ENCODE measurements at regions not wholly inside any gene's neighbourhood (a gene's known extent, or its start where the extent isn't known, plus 50 kb on each side); places are given as distances from the start of the nearest gene placed in this dataset.

DNA sequence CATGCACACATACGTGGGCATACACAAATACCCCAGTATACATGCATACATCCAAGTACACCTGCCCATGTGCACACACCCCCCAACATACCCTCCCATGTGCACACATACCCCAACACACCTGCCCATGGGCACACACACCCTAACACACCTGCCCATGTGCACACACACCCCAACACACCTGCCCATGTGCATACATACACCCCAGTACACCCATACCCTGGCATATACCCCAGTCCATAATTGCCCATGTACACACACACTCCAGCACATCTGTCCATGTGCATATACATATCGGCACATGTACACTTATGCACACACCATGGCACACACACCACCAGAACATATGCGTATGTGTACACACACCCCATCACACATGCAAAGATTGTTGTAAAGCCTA, 475.2 kb downstream of the PREX1 start:
- Mint-ChIP-seq H3K27me3 (peaks cover 14 to 23% of the 10 kb centered on the region in 2 donors), H3K27ac (no peak overlapping the region), H3K36me3 (no peaks in the 10 kb centered on the region), H3K9me3 (peaks cover 0 to 3% of the 10 kb centered on the region in 2 donors), H3K4me1 (peaks cover 0 to 1% of the 10 kb centered on the region in 2 donors), H3K4me3 (no peak overlapping the region)
- ATAC-seq (replicated peaks) = no peak
- DNase-seq = no peak

DNA sequence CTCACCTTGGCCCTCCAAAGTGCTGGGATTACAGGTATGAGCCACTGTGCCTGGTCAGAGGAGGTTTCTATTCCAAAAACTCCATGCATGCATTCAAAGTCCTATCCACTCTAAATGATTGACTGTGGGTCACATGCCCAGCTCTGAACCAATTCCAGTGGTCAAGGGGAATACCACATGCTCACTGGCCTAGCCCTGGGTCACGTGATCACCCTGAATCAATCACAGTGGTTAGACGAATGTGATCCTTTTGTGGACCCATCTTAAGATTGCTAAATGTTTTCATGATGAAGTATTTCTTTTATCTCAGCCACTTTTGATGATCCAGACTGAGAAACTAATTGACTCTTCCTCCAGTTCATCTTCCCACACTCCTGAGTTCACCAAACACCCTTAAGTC, 475.8 kb downstream of the PREX1 start:
- no peaks in the 10 kb centered on the region for H3K4me1 Mint-ChIP-seq
- no peaks in the 10 kb centered on the region for H3K36me3 Mint-ChIP-seq
- ATAC-seq (replicated peaks) = no peak
- peaks cover 0 to 3% of the 10 kb centered on the region in 2 donors for H3K9me3 Mint-ChIP-seq
- DNase-seq = no peak
- peaks cover 14 to 26% of the 10 kb centered on the region in 2 donors for H3K27me3 Mint-ChIP-seq
- no peak overlapping the region for H3K27ac Mint-ChIP-seq
- H3K4me3 Mint-ChIP-seq = no peak overlapping the region

DNA sequence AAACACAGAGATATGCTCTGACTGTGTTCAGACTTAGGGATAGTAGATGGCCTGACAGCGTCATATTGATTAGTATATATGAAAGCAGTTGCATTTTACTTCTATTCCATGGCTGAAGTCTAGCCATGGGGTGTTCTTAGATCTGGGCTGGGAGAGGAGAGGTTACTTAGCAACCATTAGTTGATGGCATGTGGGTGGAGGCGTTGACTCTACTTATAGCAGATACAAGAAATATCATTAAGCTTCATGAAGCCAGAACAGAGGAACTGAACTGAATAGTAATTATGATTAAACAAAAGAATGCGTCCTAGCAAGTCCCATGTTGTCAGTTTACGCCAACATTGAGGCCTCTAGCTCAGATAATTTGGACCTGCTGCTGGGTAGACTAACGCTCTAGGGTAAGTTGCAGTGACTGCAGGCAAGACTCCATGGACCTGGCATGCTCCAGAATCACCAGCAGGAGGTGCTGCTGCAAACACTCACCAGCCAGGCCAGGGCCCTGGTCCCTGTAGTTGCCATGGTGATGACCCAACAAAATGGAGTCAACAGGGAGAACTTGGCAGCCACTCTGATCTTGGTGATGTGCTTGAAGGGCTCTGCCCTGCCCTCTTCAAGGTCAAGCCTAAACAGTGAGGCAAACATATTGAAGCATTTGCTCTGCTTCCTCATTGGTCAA, 477.3 kb downstream of the PREX1 start:
- Mint-ChIP-seq H3K4me1 (no peaks in the 10 kb centered on the region), H3K9me3 (peaks cover 0 to 3% of the 10 kb centered on the region in 2 donors), H3K36me3 (no peaks in the 10 kb centered on the region), H3K4me3 (no peak overlapping the region), H3K27ac (no peak overlapping the region), H3K27me3 (peaks cover 17 to 26% of the 10 kb centered on the region in 2 donors)
- ATAC-seq (replicated peaks) (peak; percentile 45 to 57), DNase-seq (no peak)

DNA sequence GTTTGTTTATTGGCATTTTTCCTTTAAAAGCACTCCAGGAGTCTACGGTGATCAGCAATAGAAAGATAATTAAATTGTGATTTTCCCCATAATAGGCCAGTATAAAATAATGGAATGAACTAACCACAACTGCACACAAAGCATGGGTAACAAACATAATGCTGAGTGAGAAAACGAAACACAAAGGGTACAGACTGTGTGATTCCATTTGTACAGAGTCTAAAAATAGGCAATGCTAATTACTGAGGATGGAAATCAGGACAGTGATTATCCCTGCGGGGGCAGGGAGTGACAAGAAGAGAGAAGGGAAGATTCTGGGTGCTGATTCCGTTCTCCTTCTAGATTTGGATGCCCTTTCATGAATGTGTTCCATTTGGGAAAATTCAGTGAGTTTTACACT, 478.1 kb downstream of the PREX1 start:
- Mint-ChIP-seq H3K9me3 (peaks cover 0 to 2% of the 10 kb centered on the region in 2 donors), H3K4me1 (no peaks in the 10 kb centered on the region), H3K36me3 (no peaks in the 10 kb centered on the region), H3K4me3 (no peak overlapping the region), H3K27ac (no peak overlapping the region), H3K27me3 (peaks cover 25 to 26% of the 10 kb centered on the region in 2 donors)
- DNase-seq (no peak), ATAC-seq (replicated peaks) (no peak)

DNA sequence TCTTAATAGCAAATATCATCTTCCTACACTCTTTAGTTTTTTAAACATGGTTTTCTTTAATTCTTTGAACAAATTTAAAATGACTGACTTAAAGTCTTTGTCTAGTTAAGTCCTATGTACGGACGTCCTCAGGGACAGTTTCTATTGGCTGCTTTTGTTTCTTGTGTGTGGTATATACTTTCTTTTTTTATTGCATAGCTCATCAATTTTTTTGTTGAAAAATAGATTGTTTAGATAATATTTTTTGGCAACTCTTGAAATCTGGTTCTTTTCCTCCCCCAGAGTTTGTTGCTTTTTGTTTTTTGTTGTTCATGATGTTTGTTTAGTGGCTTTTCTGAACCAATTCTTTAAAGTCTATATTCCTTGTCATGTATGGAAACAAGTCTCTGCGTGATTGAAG, 479.8 kb downstream of the PREX1 start:
- no peak for ATAC-seq (replicated peaks)
- Mint-ChIP-seq H3K4me1 (no peaks in the 10 kb centered on the region), H3K4me3 (no peak overlapping the region), H3K27me3 (peaks cover 26 to 39% of the 10 kb centered on the region in 2 donors), H3K27ac (no peak overlapping the region), H3K9me3 (peaks cover 0 to 2% of the 10 kb centered on the region in 2 donors), H3K36me3 (no peaks in the 10 kb centered on the region)
- DNase-seq = no peak

DNA sequence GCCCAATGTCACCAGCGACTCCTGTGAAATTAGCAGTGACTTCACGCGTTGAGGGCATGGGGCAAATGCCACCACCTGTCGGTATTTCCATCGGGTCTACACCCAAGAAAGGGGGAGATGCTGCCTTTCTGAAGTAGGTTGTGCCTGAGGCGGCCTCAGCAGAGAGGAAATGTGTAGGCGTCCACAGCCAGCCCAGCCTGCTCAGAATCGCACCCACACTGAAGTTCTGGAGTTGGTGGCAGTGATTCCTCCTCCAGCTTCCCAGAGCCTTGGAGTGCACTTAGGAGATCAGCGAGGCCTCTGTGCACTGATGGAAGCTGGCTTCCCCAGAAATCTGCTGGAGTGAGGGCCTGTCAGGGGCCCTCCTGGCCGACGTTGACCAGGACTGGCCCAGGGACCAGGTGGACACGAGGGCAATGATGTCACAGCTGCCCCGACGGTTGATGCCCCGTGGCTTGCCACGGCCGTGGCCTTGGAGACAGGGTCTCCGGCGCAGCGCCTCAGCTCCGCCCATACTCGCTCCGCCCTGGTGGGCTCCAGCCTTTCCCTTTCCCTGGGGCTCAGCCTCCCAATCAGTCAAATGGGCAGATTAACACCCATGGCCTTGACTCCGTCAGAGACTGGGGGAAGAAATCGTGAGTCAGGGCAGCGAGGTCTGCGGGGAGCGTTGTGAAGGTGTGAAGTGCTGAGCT, 484.8 kb downstream of the PREX1 start:
- no peak for ATAC-seq (replicated peaks)

DNA sequence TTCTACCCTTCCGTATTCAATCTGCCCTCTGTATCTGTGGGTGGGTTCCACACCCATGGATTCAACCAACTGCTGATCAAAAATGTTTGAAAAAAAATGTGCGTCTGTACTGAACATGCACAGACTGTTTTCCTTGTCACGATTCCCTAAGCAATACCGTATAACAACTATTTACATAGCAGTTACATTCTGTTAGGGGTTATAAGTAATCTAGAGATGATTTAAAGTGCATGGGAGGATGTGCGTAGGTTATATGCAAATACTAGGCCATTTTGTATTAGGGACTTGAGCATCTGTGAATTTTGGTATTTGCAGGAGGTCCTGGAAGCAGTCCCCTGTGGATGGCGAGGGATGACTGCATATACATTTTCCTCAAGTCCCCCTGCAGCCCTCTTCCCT, 486.9 kb downstream of the PREX1 start:
- Mint-ChIP-seq H3K4me1 (peaks cover 19 to 21% of the 10 kb centered on the region in 2 donors), H3K9me3 (peaks cover 0 to 2% of the 10 kb centered on the region in 2 donors), H3K36me3 (peaks cover 0 to 3% of the 10 kb centered on the region in 2 donors), H3K27ac (no peak overlapping the region), H3K27me3 (peaks cover 48 to 66% of the 10 kb centered on the region in 2 donors), H3K4me3 (no peak overlapping the region)
- no peak for DNase-seq
- no peak for ATAC-seq (replicated peaks)

More for the DNA sequence above, 484.8 kb downstream of the PREX1 start:
- Mint-ChIP-seq H3K27ac (no peak overlapping the region), H3K36me3 (peaks cover 0 to 3% of the 10 kb centered on the region in 2 donors), H3K4me1 (peaks cover 19 to 21% of the 10 kb centered on the region in 2 donors), H3K4me3 (no peak overlapping the region), H3K27me3 (peaks cover 43 to 50% of the 10 kb centered on the region in 2 donors), H3K9me3 (no peaks in the 10 kb centered on the region)
- no peak for DNase-seq

DNA sequence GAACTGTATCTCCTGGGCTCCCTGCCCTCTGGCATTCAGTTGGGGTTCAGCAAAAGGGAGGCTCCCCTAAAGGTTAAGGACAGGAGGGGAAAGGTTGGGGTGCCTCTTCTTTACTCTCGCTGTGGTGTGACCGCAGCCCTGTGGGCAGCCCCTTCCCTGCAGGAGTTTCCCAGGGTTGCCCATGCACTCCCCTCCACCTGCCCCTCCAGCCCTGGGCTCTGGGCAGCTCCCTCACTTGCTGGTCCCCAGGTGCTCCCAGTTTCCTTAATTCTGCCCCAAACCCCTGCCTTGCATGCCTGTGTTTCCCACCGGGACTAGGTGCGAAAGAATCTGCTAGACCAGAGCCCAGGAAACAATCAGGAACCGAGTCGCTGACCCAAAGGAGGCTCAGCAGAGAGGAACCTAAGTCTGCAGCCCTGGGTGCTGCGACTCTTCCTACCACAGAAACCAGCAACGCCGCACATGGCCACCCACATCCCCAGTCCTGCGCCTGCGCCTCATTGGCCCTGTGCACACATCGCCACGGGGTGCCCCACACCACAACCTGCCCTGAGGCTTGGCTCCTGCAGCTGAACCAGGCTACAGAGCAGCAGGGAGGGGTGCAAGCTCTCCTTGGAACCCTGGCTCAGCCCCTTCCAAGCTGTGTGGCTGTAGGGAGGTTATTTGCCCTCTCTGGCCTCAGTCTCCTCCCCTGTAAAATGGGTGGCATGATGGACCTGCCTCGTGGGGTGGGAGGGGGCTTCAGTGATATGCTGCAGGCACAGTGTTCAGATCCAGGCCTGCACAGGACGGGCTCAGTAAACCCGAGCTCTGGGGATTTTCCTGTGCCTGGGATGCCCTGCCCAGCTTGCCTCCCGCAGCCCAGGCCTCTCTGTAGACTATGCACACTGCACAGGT, 487.6 kb downstream of the PREX1 start:
- H3K36me3 Mint-ChIP-seq = peaks cover 0 to 3% of the 10 kb centered on the region in 2 donors

DNA sequence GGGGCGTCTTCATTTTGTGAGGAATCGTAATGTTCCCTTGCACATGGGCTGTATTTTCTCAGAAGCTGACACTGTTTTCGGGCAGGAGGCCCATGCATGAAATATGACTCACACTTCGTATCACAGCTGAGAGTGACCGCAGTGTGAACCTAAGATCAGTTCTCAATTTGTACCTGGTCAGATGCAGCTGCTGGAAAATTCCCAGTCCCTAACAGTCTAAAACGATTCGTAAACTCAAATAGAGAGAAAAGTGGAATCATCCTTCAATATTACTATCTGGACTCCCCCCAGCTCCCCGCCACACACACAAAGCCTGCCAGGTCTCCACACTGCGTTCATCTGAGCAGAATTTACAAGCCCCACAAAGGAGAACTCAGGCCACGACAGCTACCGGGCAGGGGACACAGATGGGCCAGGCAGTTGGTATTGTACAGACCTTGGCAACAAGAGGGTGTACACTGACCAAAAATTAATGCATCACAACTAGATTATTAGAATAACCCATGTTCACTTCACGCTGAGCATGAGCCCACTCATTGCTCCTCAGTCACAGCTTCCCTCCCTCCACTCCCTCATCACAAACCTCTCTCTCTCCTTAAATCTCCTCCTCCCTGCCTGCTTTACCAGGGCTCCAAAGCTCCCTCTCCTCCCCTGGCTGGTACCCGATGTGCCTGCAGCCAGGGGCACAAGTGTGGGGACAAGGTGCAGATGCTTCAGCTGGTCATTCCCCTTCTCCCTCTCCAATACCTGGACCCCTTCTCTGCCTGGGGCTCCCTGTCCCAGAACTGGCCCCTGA, 488.4 kb downstream of the PREX1 start:
- Mint-ChIP-seq H3K27me3 (peaks cover 48 to 60% of the 10 kb centered on the region in 2 donors), H3K27ac (peak overlapping the region; percentile 33), H3K9me3 (peaks cover 0 to 4% of the 10 kb centered on the region in 2 donors), H3K36me3 (peaks cover 0 to 3% of the 10 kb centered on the region in 2 donors), H3K4me3 (no peak overlapping the region), H3K4me1 (peaks cover 19 to 21% of the 10 kb centered on the region in 2 donors)
- ATAC-seq (replicated peaks) (peak; percentile 29 to 44), DNase-seq (no peak)

More for the DNA sequence above, 487.6 kb downstream of the PREX1 start:
- Mint-ChIP-seq H3K4me3 (peak overlapping the region in 1 of 2 donors; percentile 13), H3K9me3 (peaks cover 0 to 2% of the 10 kb centered on the region in 2 donors), H3K27me3 (peaks cover 48 to 68% of the 10 kb centered on the region in 2 donors), H3K27ac (peak overlapping the region; percentile 33), H3K4me1 (peaks cover 19 to 21% of the 10 kb centered on the region in 2 donors)
- DNase-seq (no peak), ATAC-seq (replicated peaks) (peak; percentile 66 to 74)

DNA sequence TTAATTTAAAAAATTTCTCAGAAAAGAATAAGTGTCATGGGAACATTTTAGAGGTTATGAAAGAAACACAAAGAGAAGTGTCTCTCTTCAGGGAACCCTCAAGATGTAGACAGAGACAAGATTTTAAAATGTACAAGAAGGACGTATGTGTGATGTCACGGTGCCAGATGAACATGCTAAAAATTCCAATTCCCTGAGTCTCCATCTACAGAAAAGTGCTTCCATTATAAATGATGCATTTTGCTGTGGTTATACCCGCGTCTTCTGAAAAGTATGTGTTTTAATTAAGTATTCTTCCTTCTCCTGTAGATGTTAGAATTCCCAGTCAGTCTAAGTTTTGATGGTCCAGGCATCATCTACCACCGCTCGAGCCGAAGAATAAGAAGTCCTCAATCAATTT, 489.1 kb downstream of the PREX1 start:
- Mint-ChIP-seq H3K36me3 (peaks cover 0 to 3% of the 10 kb centered on the region in 2 donors), H3K9me3 (peaks cover 0 to 4% of the 10 kb centered on the region in 2 donors), H3K4me3 (no peak overlapping the region), H3K4me1 (peaks cover 19 to 21% of the 10 kb centered on the region in 2 donors), H3K27ac (no peak overlapping the region), H3K27me3 (peaks cover 48 to 55% of the 10 kb centered on the region in 2 donors)
- no peak for DNase-seq
- no peak for ATAC-seq (replicated peaks)

DNA sequence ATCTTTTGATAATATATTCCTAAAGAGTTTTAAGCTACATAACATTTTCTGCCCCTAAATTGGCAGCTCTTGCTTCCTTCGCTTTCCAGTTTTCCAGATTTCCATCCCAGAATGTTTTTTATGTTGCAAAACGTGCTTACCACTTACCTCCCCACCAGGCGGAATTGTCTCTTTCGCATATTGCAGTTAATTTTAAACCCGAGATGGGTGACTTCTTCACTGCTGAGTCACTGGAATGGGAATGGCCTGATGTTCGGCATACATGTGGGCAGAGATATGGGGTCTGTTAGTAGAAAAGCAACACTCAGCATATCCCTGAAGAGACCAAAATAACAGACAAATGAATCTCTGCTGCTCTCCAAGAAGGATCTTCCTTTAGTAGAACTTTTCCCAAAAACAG, 491.2 kb downstream of the PREX1 start:
- Mint-ChIP-seq H3K27ac (no peak overlapping the region), H3K9me3 (peaks cover 0 to 4% of the 10 kb centered on the region in 2 donors), H3K4me1 (peaks cover 14 to 18% of the 10 kb centered on the region in 2 donors), H3K27me3 (peaks cover 34 to 40% of the 10 kb centered on the region in 2 donors), H3K4me3 (no peak overlapping the region), H3K36me3 (peaks cover 0 to 3% of the 10 kb centered on the region in 2 donors)
- ATAC-seq (replicated peaks) (no peak), DNase-seq (no peak)

DNA sequence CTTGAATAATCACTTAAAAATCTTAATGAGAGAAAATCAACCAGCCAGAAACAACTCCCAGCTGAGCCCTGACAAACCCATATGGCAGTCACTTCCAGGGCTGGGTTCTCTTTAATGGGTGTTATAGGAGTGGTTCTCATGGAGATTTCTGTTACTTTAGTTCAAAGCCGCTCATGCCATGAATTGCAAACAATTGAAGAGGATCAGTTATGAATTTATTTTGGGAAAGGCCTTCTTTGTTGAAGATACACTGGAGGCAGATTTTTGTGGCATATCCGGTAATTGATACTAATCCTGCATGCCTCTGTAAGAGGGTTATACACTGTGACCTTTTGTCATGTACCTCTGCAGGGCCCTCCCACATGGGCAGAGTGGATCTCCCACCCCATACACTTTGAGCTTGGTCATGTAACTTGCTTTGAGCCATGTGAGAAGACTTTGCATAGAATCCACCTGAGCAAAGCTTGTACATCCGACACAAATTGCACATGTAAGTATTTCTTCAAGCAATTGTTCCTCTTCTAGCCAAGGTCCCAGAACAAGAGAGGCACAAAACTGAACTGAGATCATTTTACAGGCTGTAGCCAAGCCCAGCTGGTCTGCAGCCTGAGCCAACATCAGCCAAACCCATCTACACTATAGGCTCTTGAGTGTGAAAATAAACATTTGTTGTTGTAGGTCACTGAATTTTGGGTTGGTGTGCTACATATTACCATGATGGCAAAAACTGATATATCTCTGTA, 492.3 kb downstream of the PREX1 start:
- no peak overlapping the region for H3K4me3 Mint-ChIP-seq
- no peak for ATAC-seq (replicated peaks)
- peaks cover 5 to 9% of the 10 kb centered on the region in 2 donors for H3K4me1 Mint-ChIP-seq
- H3K9me3 Mint-ChIP-seq = peaks cover 0 to 4% of the 10 kb centered on the region in 2 donors
- H3K27ac Mint-ChIP-seq = no peak overlapping the region
- DNase-seq = no peak
- H3K27me3 Mint-ChIP-seq = peaks cover 27 to 31% of the 10 kb centered on the region in 2 donors
- peaks cover 0 to 3% of the 10 kb centered on the region in 2 donors for H3K36me3 Mint-ChIP-seq

DNA sequence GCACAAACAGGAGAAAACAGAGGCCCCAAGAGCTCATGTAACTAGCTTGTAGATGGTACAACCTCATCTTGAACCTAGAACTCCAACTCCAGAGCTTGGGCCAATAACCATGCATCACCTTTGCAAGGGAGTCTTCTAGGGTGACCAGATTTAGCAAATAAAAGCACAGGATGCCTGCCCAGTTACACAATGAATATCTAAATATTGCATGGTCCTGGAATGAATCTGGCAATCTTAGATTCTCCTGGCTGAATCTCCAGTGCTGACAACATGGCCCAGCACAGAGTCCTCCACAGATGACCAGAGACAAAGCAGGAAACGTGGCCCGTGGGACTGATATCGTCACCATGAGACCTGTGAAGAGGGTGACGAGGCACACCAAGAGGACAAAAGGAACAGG, 494.1 kb downstream of the PREX1 start:
- Mint-ChIP-seq H3K4me3 (no peak overlapping the region), H3K36me3 (no peaks in the 10 kb centered on the region), H3K9me3 (peaks cover 0 to 4% of the 10 kb centered on the region in 2 donors), H3K4me1 (peaks cover 0 to 6% of the 10 kb centered on the region in 2 donors), H3K27ac (no peak overlapping the region), H3K27me3 (peaks cover 17 to 30% of the 10 kb centered on the region in 2 donors)
- DNase-seq (no peak), ATAC-seq (replicated peaks) (no peak)

All from stimulated activated naive B cell treated with anti-CD40 and anti-IgM and Interleukin-4, amounts not matched to agents 10 μg/mL and 1 μg/mL and 100 μg/mL, for 72 hours (primary cell).